Right lobe of liver (tissue), 6 donors: ENCODE measurements at regions not wholly inside any gene's neighbourhood (a gene's known extent, or its start where the extent isn't known, plus 50 kb on each side); places are given as distances from the start of the nearest gene placed in this dataset.

ENCODE experiments used
- ATAC-seq, 4 donors: fragments of 200-7000 bp; cut with Tn5 transposase; one replicate each; pipeline ENCODE4 v1.9.1; 2020; ENCODE audit warnings: mild to moderate bottlenecking in 4 of 4, moderate library complexity in 4 of 4
- DNase-seq, 3 donors: peaks; one replicate each; pipeline ENCODE4 v3.0.0-alpha.2; 2020
- H3K27ac ChIP-seq, 3 donors: fragments of 200-600 bp; one replicate each; pipeline ENCODE4 v1.8.0; 2022
- H3K27me3 ChIP-seq, 2 donors: fragments of 200-600 bp; one replicate each; pipeline ENCODE4 v1.8.0; 2022
- H3K36me3 ChIP-seq, 4 donors: fragments of 200-600 bp; sonication (generic) in 1 of 4; one replicate each; pipeline versions ENCODE4 v1.5.1 to v1.8.0; 2017 to 2022; ENCODE audit warnings: control low read depth in 1 of 4
- H3K4me1 ChIP-seq, 4 donors: fragments of 200-600 bp; sonication (generic) in 1 of 4; one replicate each; pipeline versions ENCODE4 v1.5.1 to v1.8.0; 2017 to 2022; ENCODE audit warnings: control low read depth in 1 of 4
- H3K4me3 ChIP-seq, 3 donors: fragments of 200-600 bp; one replicate each; pipeline ENCODE4 v1.8.0; 2022
- H3K9me3 ChIP-seq, 4 donors: fragments of 200-600 bp; sonication (generic) in 1 of 4; one replicate each; pipeline versions ENCODE4 v1.5.1 to v1.8.0; 2017 to 2022; ENCODE audit warnings: control low read depth in 1 of 4
- CTCF ChIP-seq, 4 donors: fragments of 200-600 bp in 3 of 4; fragments of 450-650 bp in 1 of 4; IDR thresholded peaks; one replicate each; pipeline versions ENCODE4 v1.5.1 to v1.8.0; 2016 to 2022; ENCODE audit warnings: antibody characterized with exemption in 4 of 4, mild to moderate bottlenecking in 2 of 4
- POLR2A ChIP-seq: fragments of 450-650 bp; IDR thresholded peaks from one replicate; pipeline ENCODE4 v1.6.1; 2017; ENCODE audit warnings: antibody characterized with exemption, mild to moderate bottlenecking
- WGBS: methylation state at CpG from one replicate; pipeline ENCODE4 v1.1.6; 2018; ENCODE audit warnings: low coverage, low lambda C conversion rate; ENCODE audit not compliant: insufficient coverage; ENCODE audit errors: missing lambda C conversion rate; 5-methylcytosine and 5-hydroxymethylcytosine counted together
- intact Hi-C, 2 donors: fragments of 100-400 bp; cut with DNase I; formaldehyde crosslinking; loops; one replicate each; pipeline versions ENCODE4 v1.11.2 to v1.14.1; 2022
- donor health status: DM: no; HTN: yes; CAD: no.
- donor health status: DM: no; HTN: no; CAD: no.
- donor health status: DM: no; HTN: no; CAD: no.
- donor health status: DM: no; HTN: yes; CAD: no.
- donor health status: DM: no; HTN: yes; CAD: no.

GRCh38 chr3:73787620-73788019, 162.9 kb upstream of the PDZRN3 start:
- H3K9me3 ChIP-seq = no peaks in the 10 kb centered on the region
- no peak overlapping the region for H3K4me3 ChIP-seq
- intact Hi-C loops = no loop called here
- DNase-seq (no peak), ATAC-seq (no peak)
- H3K27ac ChIP-seq = no peak overlapping the region
- H3K4me1 ChIP-seq = no peaks in the 10 kb centered on the region
- TF ChIP-seq CTCF (IDR thresholded peaks at IDR 0.05) (no peak), POLR2A (no peak)
- no peaks in the 10 kb centered on the region for H3K27me3 ChIP-seq
- H3K36me3 ChIP-seq = no peaks in the 10 kb centered on the region

DNA sequence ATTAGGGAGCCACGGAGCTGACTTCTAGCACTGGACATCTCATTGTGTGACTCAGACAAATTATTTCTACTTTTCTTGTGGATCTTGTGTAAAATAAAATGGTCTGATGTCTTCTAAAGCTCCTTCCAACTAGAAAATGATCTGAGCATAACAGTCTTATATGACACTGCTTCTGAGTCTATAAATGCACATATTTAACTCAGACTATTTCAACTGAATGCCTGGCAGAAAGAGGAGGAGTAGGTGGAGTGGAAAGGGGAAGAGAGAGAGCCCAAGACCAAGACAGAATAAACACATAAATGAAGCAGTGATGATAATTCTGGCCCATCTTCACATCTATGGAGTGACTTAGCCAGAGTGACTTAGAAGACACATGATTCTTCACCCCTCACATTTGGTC, 162.3 kb upstream of the PDZRN3 start:
- intact Hi-C loops = no loop called here
- ATAC-seq (no peak), DNase-seq (no peak)
- TF ChIP-seq CTCF (IDR thresholded peaks at IDR 0.05) = no peak
- no peak for TF ChIP-seq POLR2A
- Histone ChIP-seq H3K27me3 (no peaks in the 10 kb centered on the region), H3K4me3 (no peak overlapping the region), H3K36me3 (no peaks in the 10 kb centered on the region), H3K4me1 (no peaks in the 10 kb centered on the region), H3K9me3 (no peaks in the 10 kb centered on the region), H3K27ac (no peak overlapping the region)
- 44% methylated on average over 1 of the region's 1 CpG for WGBS

GRCh38 chr3:73786321-73786807, 161.6 kb upstream of the PDZRN3 start:
- Histone ChIP-seq H3K36me3 (no peaks in the 10 kb centered on the region), H3K27me3 (no peaks in the 10 kb centered on the region), H3K27ac (no peak overlapping the region), H3K4me1 (no peaks in the 10 kb centered on the region), H3K4me3 (no peak overlapping the region), H3K9me3 (no peaks in the 10 kb centered on the region)
- DNase-seq (no peak), ATAC-seq (no peak)
- TF ChIP-seq CTCF (IDR thresholded peaks at IDR 0.05) (no peak), POLR2A (no peak)
- 62% methylated on average over 1 of the region's 1 CpG for WGBS
- intact Hi-C loops = no loop called here

- TF ChIP-seq POLR2A (no peak), CTCF (IDR thresholded peaks at IDR 0.05) (no peak)
- Histone ChIP-seq H3K27me3 (no peaks in the 10 kb centered on the region), H3K27ac (no peak overlapping the region), H3K9me3 (no peaks in the 10 kb centered on the region), H3K4me3 (no peak overlapping the region), H3K36me3 (no peaks in the 10 kb centered on the region), H3K4me1 (no peaks in the 10 kb centered on the region)
- WGBS = 56% methylated on average over 8 of the region's 8 CpGs
- intact Hi-C loops = no loop called here
- ATAC-seq = no peak
- DNase-seq = no peak
Observed at GRCh38 chr3:73784686-73785392, 160.1 kb upstream of the PDZRN3 start.

DNA sequence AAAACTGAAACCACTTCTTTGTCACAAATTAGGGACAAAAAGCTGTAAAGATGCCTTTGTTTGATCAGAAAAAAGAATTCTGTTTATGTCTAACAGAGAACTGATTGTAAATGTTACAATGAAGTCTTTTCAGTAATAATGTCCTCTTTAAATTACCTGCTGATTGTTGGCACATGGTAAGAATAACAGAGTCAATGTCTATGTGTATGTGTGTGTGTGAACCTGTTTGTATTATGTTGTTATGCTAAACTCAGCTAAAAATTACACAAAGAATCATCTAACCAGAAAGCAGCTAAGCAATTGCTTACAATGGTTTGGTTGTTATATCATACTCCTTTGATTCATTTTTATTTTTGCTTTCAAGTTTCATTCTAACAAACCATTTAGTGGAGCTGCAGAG, 159.1 kb upstream of the PDZRN3 start:
- Histone ChIP-seq H3K36me3 (no peaks in the 10 kb centered on the region), H3K9me3 (no peaks in the 10 kb centered on the region), H3K4me1 (no peaks in the 10 kb centered on the region), H3K27ac (no peak overlapping the region), H3K27me3 (no peaks in the 10 kb centered on the region), H3K4me3 (no peak overlapping the region)
- no peak for DNase-seq
- TF ChIP-seq CTCF (IDR thresholded peaks at IDR 0.05) = no peak
- no peak for TF ChIP-seq POLR2A
- intact Hi-C loops = no loop called here
- ATAC-seq = no peak
